IMR-90 (cell line): ENCODE measurements at regions not wholly inside any gene's neighbourhood (a gene's known extent, or its start where the extent isn't known, plus 50 kb on each side); places are given as distances from the start of the nearest gene placed in this dataset.

Experiments
- ATAC-seq: fragments of 200-7000 bp; cut with Tn5 transposase; 2 replicates; pipeline ENCODE4 v1.9.1; 2020; ENCODE audit warnings: low read depth, mild to moderate bottlenecking, moderate library complexity
- BruUV-seq: library from RNA; stranded (reverse); fragments of 400-500 nt; replicated peaks from 2 replicates; lab custom pipeline; 2021; lab: Mats Ljungman, UMichigan
- CTCF ChIA-PET: fragments of 300-600 bp; formaldehyde crosslinking; extraction: SDS; loops from one replicate; lab custom pipeline; 2021; ENCODE audit warnings: antibody characterized with exemption; lab: Yijun Ruan, JAX
- POLR2A ChIA-PET: fragments of 300-600 bp; sonication (Branson Sonifier 250); formaldehyde crosslinking; loops from one replicate; lab custom pipeline; 2022; ENCODE audit warnings: antibody characterized with exemption; ENCODE audit not compliant: unreplicated experiment; lab: Charles Lee
- DNase-seq: peaks from one replicate; pipeline ENCODE4 v3.0.0; 2013
- H2AFZ ChIP-seq: replicated peaks from 2 replicates; pipeline ENCODE3; 2013; ENCODE audit warnings: low read length, mild to moderate bottlenecking; ENCODE audit not compliant: poor library complexity
- H2AK5ac ChIP-seq: 2 replicates; pipeline ENCODE4 v1.6.1; 2013; ENCODE audit warnings: low read depth, low read length, inconsistent platforms
- H2AK9ac ChIP-seq: replicated peaks from 2 replicates; pipeline ENCODE3; 2013; ENCODE audit warnings: mild to moderate bottlenecking, low read depth, low read length, moderate library complexity; ENCODE audit not compliant: poor library complexity
- H2BK120ac ChIP-seq: 2 replicates; pipeline ENCODE4 v1.6.1; 2013; ENCODE audit warnings: low read depth, low read length, inconsistent platforms
- H2BK15ac ChIP-seq: 3 replicates; pipeline ENCODE4 v1.6.1; 2013; ENCODE audit warnings: low read depth, low read length, inconsistent platforms
- H2BK20ac ChIP-seq: 2 replicates; pipeline ENCODE4 v1.6.1; 2013; ENCODE audit warnings: low read depth, mild to moderate bottlenecking, inconsistent platforms, low read length, moderate library complexity
- H2BK5ac ChIP-seq: 2 replicates; pipeline ENCODE4 v1.6.1; 2013; ENCODE audit warnings: mild to moderate bottlenecking, low read depth, low read length, inconsistent platforms; ENCODE audit not compliant: poor library complexity, severe bottlenecking
- H3K14ac ChIP-seq: replicated peaks from 2 replicates; pipeline ENCODE4 v1.6.1; 2013; ENCODE audit warnings: low read depth, low read length, inconsistent platforms
- H3K18ac ChIP-seq: 2 replicates; pipeline ENCODE4 v1.6.1; 2013; ENCODE audit warnings: low read depth, low read length, control low read depth
- H3K23ac ChIP-seq: 2 replicates; pipeline ENCODE4 v1.6.1; 2013; ENCODE audit warnings: low read depth, low read length, inconsistent platforms
- H3K27ac ChIP-seq: 2 replicates; pipeline ENCODE4 v1.5.1; 2013; ENCODE audit warnings: mild to moderate bottlenecking, control low read depth, low read length; ENCODE audit not compliant: insufficient read depth
- H3K27me3 ChIP-seq: 2 replicates; pipeline ENCODE4 v1.6.1; 2013; ENCODE audit warnings: low read length; ENCODE audit not compliant: control insufficient read depth, insufficient read depth
- H3K36me3 ChIP-seq: 2 replicates; pipeline ENCODE4 v1.6.1; 2013; ENCODE audit warnings: low read length, mixed read lengths; ENCODE audit not compliant: control insufficient read depth, insufficient read depth
- H3K4ac ChIP-seq: 2 replicates; pipeline ENCODE4 v1.6.1; 2013; ENCODE audit warnings: low read depth, low read length, inconsistent platforms
- H3K4me1 ChIP-seq: 2 replicates; pipeline ENCODE4 v1.6.1; 2013; ENCODE audit warnings: low read length, mixed read lengths; ENCODE audit not compliant: control insufficient read depth, insufficient read depth
- H3K4me2 ChIP-seq: 2 replicates; pipeline ENCODE4 v1.6.1; 2013; ENCODE audit warnings: low read depth, mild to moderate bottlenecking, control low read depth, low read length, moderate library complexity
- H3K4me3 ChIP-seq: 2 replicates; pipeline ENCODE4 v1.5.1; 2013; ENCODE audit warnings: low read depth, mild to moderate bottlenecking, control low read depth, low read length, moderate library complexity; ENCODE audit not compliant: insufficient read depth
- H3K56ac ChIP-seq: 2 replicates; pipeline ENCODE4 v1.6.1; 2013; ENCODE audit warnings: low read length, inconsistent platforms; ENCODE audit not compliant: insufficient read depth; ENCODE audit errors: extremely low read depth
- H3K79me1 ChIP-seq, 2 experiments: 2 replicates each; pipeline ENCODE4 v1.6.1; 2013; ENCODE audit warnings: low read length in 2 of 2, inconsistent platforms in 1 of 2, low read depth in 1 of 2
- H3K9ac ChIP-seq: 2 replicates; pipeline ENCODE4 v1.6.1; 2013; ENCODE audit warnings: low read depth, low read length, control low read depth
- H3K9me1 ChIP-seq: 2 replicates; pipeline ENCODE4 v1.6.1; 2013; ENCODE audit warnings: low read length, inconsistent platforms; ENCODE audit not compliant: insufficient read depth
- H3K9me3 ChIP-seq: 2 replicates; pipeline ENCODE4 v1.6.1; 2013; ENCODE audit warnings: low read length; ENCODE audit not compliant: control insufficient read depth, insufficient read depth
- H4K20me1 ChIP-seq: 2 replicates; pipeline ENCODE4 v1.6.1; 2013; ENCODE audit warnings: low read length, inconsistent platforms; ENCODE audit not compliant: insufficient read depth
- H4K5ac ChIP-seq: 2 replicates; pipeline ENCODE4 v1.6.1; 2013; ENCODE audit warnings: mild to moderate bottlenecking, low read depth, low read length, control low read depth
- H4K8ac ChIP-seq, 2 experiments: 2 replicates each; pipeline ENCODE4 v1.6.1; 2013; ENCODE audit warnings: low read depth in 2 of 2, low read length in 2 of 2, control low read depth in 1 of 2, inconsistent platforms in 1 of 2
- H4K91ac ChIP-seq: 2 replicates; pipeline ENCODE4 v1.6.1; 2013; ENCODE audit warnings: low read depth, low read length, inconsistent platforms; ENCODE audit not compliant: insufficient read depth
- CEBPB ChIP-seq: IDR thresholded peaks from 2 replicates; pipeline ENCODE4 v1.6.1; 2012; ENCODE audit warnings: low read depth, low read length, improper control_type of control experiment
- ELK1 ChIP-seq: fragments of 150-350 bp; IDR thresholded peaks from 2 replicates; pipeline ENCODE4 v1.6.1; 2016; ENCODE audit warnings: low read depth, mild to moderate bottlenecking, low read length, moderate library complexity, borderline replicate concordance
- MAFK ChIP-seq: IDR thresholded peaks from 2 replicates; pipeline ENCODE4 v1.6.1; 2012; ENCODE audit warnings: low read depth, low read length, improper control_type of control experiment
- RAD21 ChIP-seq: IDR thresholded peaks from 2 replicates; pipeline ENCODE4 v1.6.1; 2012; ENCODE audit warnings: low read length, improper control_type of control experiment
- USF2 ChIP-seq: fragments of 150-350 bp; IDR thresholded peaks from 2 replicates; pipeline ENCODE4 v1.6.1; 2017; ENCODE audit warnings: mild to moderate bottlenecking, antibody characterized with exemption, low read length, low read depth
- WGBS, 2 experiments: methylation state at CpG; one replicate each; pipeline versions ENCODE4 v1.1.5 to v1.1.7; 2013; ENCODE audit warnings: missing lambda C conversion rate in 2 of 2; ENCODE audit not compliant: insufficient read length in 1 of 2; ENCODE audit errors: extremely low coverage in 2 of 2; 5-methylcytosine and 5-hydroxymethylcytosine counted together
- dilution Hi-C: fragments of 300-500 bp; cut with HindIII; formaldehyde crosslinking; loops from one replicate; pipeline ENCODE4 v1.14.3; 2018; ENCODE audit warnings: low sequenced_read_pairs; ENCODE audit not compliant: unreplicated experiment
- in situ Hi-C: fragments of 300-500 bp; cut with MboI; formaldehyde crosslinking; loops from 3 replicates; pipeline ENCODE4 v1.14.3; 2019; ENCODE audit warnings: low sequenced_read_pairs, inconsistent platforms, mixed read lengths
- intact Hi-C: fragments of 100-400 bp; cut with micrococcal nuclease; formaldehyde crosslinking; loops from 2 replicates; pipeline ENCODE4 v1.10.0; 2022
- TF ChIP-seq, protein P1 (sequence below): conservative IDR thresholded peaks from 2 replicates; pipeline ENCODE4 v1.5.1; 2012; ENCODE audit warnings: mild to moderate bottlenecking, low read depth, low read length, improper control_type of control experiment

DNA sequence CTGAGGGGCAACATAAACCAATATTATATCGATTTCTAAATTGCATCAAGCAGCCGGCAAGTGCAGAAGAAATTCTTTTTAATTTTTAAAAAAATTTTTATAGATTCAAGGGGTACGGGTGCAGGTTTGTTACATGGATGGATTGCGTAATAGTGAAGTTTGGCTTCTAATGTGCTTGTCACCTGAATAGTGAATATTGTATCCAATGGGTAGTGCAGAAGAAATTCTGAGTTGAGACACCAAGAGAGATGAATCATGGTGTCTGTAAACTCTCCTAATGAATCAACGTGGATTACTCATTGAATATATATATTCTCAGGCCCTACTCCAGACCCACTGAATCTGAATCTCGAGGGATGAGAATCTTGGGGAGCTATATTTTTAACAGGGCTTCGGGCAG, 253.7 kb upstream of the FOXD3 start:
- in situ Hi-C loops (no loop called here), dilution Hi-C loops (no loop called here), intact Hi-C loops (no loop called here)
- H3K18ac ChIP-seq = no peak overlapping the region
- no peak overlapping the region for H4K91ac ChIP-seq
- no peak overlapping the region for H2AFZ ChIP-seq
- ATAC-seq (no peak), DNase-seq (no peak)
- H3K4ac ChIP-seq = no peak overlapping the region
- no peak overlapping the region for H2BK15ac ChIP-seq
- no peak overlapping the region for H2AK9ac ChIP-seq
- H3K4me1 ChIP-seq = no peaks in the 10 kb centered on the region
- no peak overlapping the region for H3K56ac ChIP-seq
- no peak overlapping the region for H4K8ac ChIP-seq
- WGBS, 2 experiments = no CpG with 5 or more reads among the region's 7 CpGs
- no peaks in the 10 kb centered on the region for H3K79me1 ChIP-seq
- H3K4me2 ChIP-seq = no peak overlapping the region
- no peak overlapping the region for H3K14ac ChIP-seq
- no peak overlapping the region for H3K9ac ChIP-seq
- no TSS peak for BruUV-seq
- H3K23ac ChIP-seq = no peak overlapping the region
- no peak overlapping the region for H2BK120ac ChIP-seq
- peaks cover 8% of the 10 kb centered on the region for H3K27me3 ChIP-seq
- H3K4me3 ChIP-seq = no peak overlapping the region
- no peaks in the 10 kb centered on the region for H3K36me3 ChIP-seq
- no peak overlapping the region for H2BK5ac ChIP-seq
- ChIA-PET POLR2A (no interaction called here), CTCF (interaction anchor here (1.1 kb wide), 1 partner anchor 13 kb away, joined by 3 read pairs; no protein-coding TSS in a partner anchor)
- H2BK20ac ChIP-seq = no peak overlapping the region
- no peak overlapping the region for H4K5ac ChIP-seq
- no peak overlapping the region for H3K27ac ChIP-seq
- H3K9me3 ChIP-seq = no peaks in the 10 kb centered on the region
- H3K9me1 ChIP-seq = no peaks in the 10 kb centered on the region
- no peaks in the 10 kb centered on the region for H4K20me1 ChIP-seq
- TF ChIP-seq ELK1 (no peak), RAD21 (no peak), USF2 (no peak), CEBPB (peak; percentile 83), MAFK (no peak)
- TF ChIP-seq, protein P1, sequence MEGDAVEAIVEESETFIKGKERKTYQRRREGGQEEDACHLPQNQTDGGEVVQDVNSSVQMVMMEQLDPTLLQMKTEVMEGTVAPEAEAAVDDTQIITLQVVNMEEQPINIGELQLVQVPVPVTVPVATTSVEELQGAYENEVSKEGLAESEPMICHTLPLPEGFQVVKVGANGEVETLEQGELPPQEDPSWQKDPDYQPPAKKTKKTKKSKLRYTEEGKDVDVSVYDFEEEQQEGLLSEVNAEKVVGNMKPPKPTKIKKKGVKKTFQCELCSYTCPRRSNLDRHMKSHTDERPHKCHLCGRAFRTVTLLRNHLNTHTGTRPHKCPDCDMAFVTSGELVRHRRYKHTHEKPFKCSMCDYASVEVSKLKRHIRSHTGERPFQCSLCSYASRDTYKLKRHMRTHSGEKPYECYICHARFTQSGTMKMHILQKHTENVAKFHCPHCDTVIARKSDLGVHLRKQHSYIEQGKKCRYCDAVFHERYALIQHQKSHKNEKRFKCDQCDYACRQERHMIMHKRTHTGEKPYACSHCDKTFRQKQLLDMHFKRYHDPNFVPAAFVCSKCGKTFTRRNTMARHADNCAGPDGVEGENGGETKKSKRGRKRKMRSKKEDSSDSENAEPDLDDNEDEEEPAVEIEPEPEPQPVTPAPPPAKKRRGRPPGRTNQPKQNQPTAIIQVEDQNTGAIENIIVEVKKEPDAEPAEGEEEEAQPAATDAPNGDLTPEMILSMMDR = no peak
- no peak overlapping the region for H2AK5ac ChIP-seq
